ENCODE measurements at regions not wholly inside any gene's neighbourhood (a gene's known extent, or its start where the extent isn't known, plus 50 kb on each side); places are given as distances from the start of the nearest gene placed in this dataset.

DNA sequence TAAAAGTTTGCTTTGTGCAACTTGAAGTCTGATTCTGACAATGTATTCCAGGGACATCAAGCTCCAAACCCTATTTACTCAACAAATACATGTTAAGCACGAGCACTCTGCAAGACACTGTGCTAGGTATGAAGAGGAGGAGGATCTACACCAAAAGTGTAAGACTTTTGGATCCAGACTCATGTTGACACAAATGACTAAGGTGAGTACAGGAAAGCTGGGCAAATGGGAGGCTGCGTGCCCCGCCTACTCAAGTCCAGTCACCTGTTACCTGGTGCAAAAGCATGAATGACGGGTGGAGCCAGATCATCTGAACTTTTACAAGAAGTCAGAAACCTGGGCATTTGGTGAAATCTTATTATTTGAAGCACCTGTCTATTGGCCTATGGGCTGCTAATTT, 120.7 kb downstream of the ABCC12 start:
- TF ChIP-seq, protein P1, sequence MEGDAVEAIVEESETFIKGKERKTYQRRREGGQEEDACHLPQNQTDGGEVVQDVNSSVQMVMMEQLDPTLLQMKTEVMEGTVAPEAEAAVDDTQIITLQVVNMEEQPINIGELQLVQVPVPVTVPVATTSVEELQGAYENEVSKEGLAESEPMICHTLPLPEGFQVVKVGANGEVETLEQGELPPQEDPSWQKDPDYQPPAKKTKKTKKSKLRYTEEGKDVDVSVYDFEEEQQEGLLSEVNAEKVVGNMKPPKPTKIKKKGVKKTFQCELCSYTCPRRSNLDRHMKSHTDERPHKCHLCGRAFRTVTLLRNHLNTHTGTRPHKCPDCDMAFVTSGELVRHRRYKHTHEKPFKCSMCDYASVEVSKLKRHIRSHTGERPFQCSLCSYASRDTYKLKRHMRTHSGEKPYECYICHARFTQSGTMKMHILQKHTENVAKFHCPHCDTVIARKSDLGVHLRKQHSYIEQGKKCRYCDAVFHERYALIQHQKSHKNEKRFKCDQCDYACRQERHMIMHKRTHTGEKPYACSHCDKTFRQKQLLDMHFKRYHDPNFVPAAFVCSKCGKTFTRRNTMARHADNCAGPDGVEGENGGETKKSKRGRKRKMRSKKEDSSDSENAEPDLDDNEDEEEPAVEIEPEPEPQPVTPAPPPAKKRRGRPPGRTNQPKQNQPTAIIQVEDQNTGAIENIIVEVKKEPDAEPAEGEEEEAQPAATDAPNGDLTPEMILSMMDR (IDR thresholded peaks at IDR 0.05; ENCODE audit: low read depth, low read length) = no peak
- TF ChIP-seq POLR2A (IDR thresholded peaks at IDR 0.05; ENCODE audit: extremely low read depth, insufficient read length) (no peak), MAX (IDR thresholded peaks at IDR 0.05; ENCODE audit: low read depth, low read length) (no peak), MYC (IDR thresholded peaks at IDR 0.05; ENCODE audit: low read depth, low read length) (no peak)
